ENCODE measurements at regions not wholly inside any gene's neighbourhood (a gene's known extent, or its start where the extent isn't known, plus 50 kb on each side); places are given as distances from the start of the nearest gene placed in this dataset.

DNA sequence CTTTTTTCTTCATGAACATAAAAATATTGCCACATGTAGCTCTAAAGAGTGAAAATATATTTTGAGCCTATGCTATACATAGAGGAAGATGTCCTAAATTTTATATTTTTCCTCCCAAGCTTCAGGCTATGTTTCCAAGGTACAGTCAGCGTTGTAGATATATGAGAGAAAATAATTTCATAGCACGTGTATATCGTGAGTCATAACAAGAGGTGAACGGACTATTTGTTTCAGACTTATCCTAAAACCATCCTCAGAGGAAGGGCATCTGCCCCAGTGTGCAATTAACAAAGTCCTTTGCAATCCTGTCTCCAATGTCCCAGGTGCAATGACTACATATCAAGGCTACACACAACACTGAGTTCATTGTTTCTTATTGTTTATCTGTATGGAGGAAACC is 177.3 kb upstream of the ARRDC4 start:
- TF ChIP-seq, protein P1, sequence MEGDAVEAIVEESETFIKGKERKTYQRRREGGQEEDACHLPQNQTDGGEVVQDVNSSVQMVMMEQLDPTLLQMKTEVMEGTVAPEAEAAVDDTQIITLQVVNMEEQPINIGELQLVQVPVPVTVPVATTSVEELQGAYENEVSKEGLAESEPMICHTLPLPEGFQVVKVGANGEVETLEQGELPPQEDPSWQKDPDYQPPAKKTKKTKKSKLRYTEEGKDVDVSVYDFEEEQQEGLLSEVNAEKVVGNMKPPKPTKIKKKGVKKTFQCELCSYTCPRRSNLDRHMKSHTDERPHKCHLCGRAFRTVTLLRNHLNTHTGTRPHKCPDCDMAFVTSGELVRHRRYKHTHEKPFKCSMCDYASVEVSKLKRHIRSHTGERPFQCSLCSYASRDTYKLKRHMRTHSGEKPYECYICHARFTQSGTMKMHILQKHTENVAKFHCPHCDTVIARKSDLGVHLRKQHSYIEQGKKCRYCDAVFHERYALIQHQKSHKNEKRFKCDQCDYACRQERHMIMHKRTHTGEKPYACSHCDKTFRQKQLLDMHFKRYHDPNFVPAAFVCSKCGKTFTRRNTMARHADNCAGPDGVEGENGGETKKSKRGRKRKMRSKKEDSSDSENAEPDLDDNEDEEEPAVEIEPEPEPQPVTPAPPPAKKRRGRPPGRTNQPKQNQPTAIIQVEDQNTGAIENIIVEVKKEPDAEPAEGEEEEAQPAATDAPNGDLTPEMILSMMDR (IDR thresholded peaks at IDR 0.05; ENCODE audit: poor library complexity, severe bottlenecking), result no peak
- no peak overlapping the region for H3K27ac ChIP-seq (ENCODE audit: poor library complexity, severe bottlenecking)
- H3K4me3 ChIP-seq (ENCODE audit: severe bottlenecking), result no peak overlapping the region
- peak; percentile 69 for ATAC-seq (ENCODE audit: low read depth)
- no peaks in the 10 kb centered on the region for H3K36me3 ChIP-seq (ENCODE audit: low read depth)
- no peaks in the 10 kb centered on the region for H3K4me1 ChIP-seq (ENCODE audit: insufficient read depth, poor library complexity, severe bottlenecking)
- H3K27me3 ChIP-seq (ENCODE audit: insufficient read depth, poor library complexity, severe bottlenecking), result no peaks in the 10 kb centered on the region
- H3K9me3 ChIP-seq (ENCODE audit: severe bottlenecking), result no peaks in the 10 kb centered on the region
- no peak for DNase-seq (ENCODE audit: low spot score)

DNA sequence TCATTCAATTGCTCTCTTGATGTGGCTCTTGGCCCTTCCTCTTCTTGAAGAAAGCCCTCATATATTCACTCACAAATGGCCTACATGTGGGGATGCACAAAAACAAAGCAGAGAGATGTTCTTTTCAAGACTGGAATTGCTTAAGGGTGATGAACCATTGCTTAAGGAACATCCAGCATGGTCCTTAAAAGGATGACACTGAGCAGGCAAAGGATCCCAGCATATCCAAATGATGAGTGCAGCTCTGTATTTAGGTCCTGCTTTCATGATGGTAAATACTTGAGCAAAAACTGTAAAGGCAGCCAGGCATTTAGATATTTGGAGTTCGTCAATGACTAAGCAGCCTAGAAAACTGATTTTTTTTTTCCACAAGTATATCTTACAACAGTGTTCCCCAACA is 173.8 kb upstream of the ARRDC4 start:
- TF ChIP-seq, protein P1 (IDR thresholded peaks at IDR 0.05; ENCODE audit: poor library complexity, severe bottlenecking), result no peak
- no peak for DNase-seq (ENCODE audit: low spot score)
- no peak for ATAC-seq (ENCODE audit: low read depth)
- Histone ChIP-seq H3K4me3 (ENCODE audit: severe bottlenecking) (no peak overlapping the region), H3K36me3 (ENCODE audit: low read depth) (no peaks in the 10 kb centered on the region), H3K9me3 (ENCODE audit: severe bottlenecking) (no peaks in the 10 kb centered on the region), H3K4me1 (ENCODE audit: insufficient read depth, poor library complexity, severe bottlenecking) (no peaks in the 10 kb centered on the region), H3K27me3 (ENCODE audit: insufficient read depth, poor library complexity, severe bottlenecking) (no peaks in the 10 kb centered on the region), H3K27ac (ENCODE audit: poor library complexity, severe bottlenecking) (no peak overlapping the region)

DNA sequence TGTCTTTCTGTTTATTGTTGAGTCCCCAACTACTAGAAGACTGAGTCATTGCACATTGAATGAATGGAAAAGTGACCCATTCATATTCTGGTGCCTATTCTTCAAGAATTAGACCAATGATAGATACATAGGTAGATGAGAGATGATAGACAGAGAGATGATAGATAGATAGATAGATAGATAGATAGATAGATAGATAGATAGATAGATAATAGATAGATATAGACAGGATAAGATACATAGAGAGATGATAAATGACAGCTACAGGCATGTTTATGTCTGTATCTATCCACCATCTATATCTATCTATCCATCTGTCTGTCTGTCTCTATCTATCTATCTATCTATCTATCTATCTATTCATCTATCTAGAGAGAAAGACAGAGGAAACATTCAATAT is 170.3 kb upstream of the ARRDC4 start:
- H3K9me3 ChIP-seq (ENCODE audit: severe bottlenecking), result no peaks in the 10 kb centered on the region
- TF ChIP-seq, protein P1 (IDR thresholded peaks at IDR 0.05; ENCODE audit: poor library complexity, severe bottlenecking), result no peak

DNA sequence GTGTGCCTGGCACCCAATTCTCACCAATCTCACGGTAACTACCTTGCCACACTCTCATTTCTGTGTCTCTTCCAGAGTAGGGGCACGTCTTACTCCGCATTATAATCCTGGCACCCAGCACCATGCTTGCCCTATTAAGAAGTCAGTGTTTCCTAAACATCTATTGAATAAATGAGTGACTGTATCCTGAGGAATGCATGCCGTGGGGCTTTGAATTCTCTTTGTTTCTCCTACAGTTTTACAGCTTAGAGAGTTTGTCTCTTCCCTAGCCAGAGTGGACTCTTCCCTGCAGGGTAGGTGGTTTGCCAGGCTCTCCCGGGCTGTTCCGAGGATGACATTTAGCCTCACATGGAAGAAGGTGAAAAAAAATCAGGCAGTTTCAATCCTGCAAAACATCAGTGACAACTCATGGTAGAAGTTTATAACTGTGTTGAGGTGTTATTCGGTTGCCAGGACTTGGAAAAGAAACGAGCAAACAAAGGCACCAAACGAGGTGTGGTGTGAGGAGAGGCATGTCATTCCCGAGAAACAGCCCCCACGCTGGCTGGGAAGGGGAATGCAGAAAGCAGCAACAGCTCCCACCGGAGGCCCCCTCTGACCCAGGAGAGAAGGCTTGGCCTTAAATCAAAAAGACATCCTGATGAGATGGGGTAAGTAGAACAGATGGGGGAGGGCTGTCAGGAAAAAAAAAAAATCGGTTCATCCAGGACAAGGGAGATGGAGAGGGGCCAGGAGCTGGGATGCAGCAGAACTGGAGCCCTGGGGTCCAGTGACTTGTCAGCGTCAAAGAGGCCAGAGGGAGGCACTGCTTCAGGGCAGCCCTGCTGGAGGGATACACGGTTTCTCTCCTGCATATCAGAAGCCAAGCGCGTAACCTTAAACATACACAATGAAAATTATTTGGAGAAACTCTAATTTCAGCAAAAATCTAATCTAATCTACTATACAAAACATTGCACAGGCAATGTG is 168.4 kb upstream of the ARRDC4 start:
- no peak overlapping the region for H3K27ac ChIP-seq (ENCODE audit: poor library complexity, severe bottlenecking)
- DNase-seq (ENCODE audit: low spot score) (no peak), ATAC-seq (ENCODE audit: low read depth) (peak; percentile 56)
- TF ChIP-seq, protein P1 (IDR thresholded peaks at IDR 0.05; ENCODE audit: poor library complexity, severe bottlenecking), result no peak
- no peak overlapping the region for H3K4me3 ChIP-seq (ENCODE audit: severe bottlenecking)
- H3K36me3 ChIP-seq (ENCODE audit: low read depth), result no peaks in the 10 kb centered on the region
- no peaks in the 10 kb centered on the region for H3K4me1 ChIP-seq (ENCODE audit: insufficient read depth, poor library complexity, severe bottlenecking)
- no peaks in the 10 kb centered on the region for H3K9me3 ChIP-seq (ENCODE audit: severe bottlenecking)
- peaks cover 4% of the 10 kb centered on the region for H3K27me3 ChIP-seq (ENCODE audit: insufficient read depth, poor library complexity, severe bottlenecking)

More for the DNA sequence above, 170.3 kb upstream of the ARRDC4 start:
- peaks cover under 1% of the 10 kb centered on the region for H3K27me3 ChIP-seq (ENCODE audit: insufficient read depth, poor library complexity, severe bottlenecking)
- no peak overlapping the region for H3K4me3 ChIP-seq (ENCODE audit: severe bottlenecking)
- H3K27ac ChIP-seq (ENCODE audit: poor library complexity, severe bottlenecking), result no peak overlapping the region
- no peaks in the 10 kb centered on the region for H3K4me1 ChIP-seq (ENCODE audit: insufficient read depth, poor library complexity, severe bottlenecking)
- DNase-seq (ENCODE audit: low spot score), result no peak
- H3K36me3 ChIP-seq (ENCODE audit: low read depth), result no peaks in the 10 kb centered on the region
- no peak for ATAC-seq (ENCODE audit: low read depth)

DNA sequence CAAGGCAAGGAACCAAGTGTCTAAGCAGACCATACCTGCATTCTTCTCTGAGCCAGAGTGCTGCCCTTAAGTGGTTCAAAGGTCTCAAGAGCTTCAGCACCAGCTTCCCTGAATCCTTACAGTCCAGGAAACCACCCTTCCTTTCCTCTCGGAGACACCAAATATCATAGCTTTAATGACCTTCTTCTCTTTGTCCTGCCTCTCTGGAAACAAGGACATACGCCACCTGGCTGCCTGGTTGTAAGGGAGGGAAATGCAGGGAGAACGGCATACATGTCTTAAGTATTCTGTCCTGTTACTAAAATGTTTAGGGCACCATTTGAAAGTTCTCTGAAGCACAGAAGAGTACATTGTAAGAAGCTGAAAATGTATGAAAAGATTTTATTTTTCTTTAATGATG is 155.6 kb upstream of the ARRDC4 start:
- TF ChIP-seq, protein P1 (IDR thresholded peaks at IDR 0.05; ENCODE audit: poor library complexity, severe bottlenecking), result peak; percentile 8
- no peak for ATAC-seq (ENCODE audit: low read depth)
- H3K4me1 ChIP-seq (ENCODE audit: insufficient read depth, poor library complexity, severe bottlenecking), result no peaks in the 10 kb centered on the region

More for the DNA sequence above, 155.6 kb upstream of the ARRDC4 start:
- Histone ChIP-seq H3K36me3 (ENCODE audit: low read depth) (no peaks in the 10 kb centered on the region), H3K27me3 (ENCODE audit: insufficient read depth, poor library complexity, severe bottlenecking) (no peaks in the 10 kb centered on the region), H3K9me3 (ENCODE audit: severe bottlenecking) (no peaks in the 10 kb centered on the region), H3K27ac (ENCODE audit: poor library complexity, severe bottlenecking) (no peak overlapping the region), H3K4me3 (ENCODE audit: severe bottlenecking) (no peak overlapping the region)
- no peak for DNase-seq (ENCODE audit: low spot score)
